HG03159 (cell line): ENCODE measurements at regions not wholly inside any gene's neighbourhood (a gene's known extent, or its start where the extent isn't known, plus 50 kb on each side); places are given as distances from the start of the nearest gene placed in this dataset.
"Not testable (repeated sequence)": the region's sequence is repeated elsewhere in the genome, so short reads cannot be mapped to it uniquely, and the experiment has no call there.

Source experiments
- ATAC-seq: cut with Tn5 transposase; IDR thresholded peaks from one replicate; pipeline ENCODE4 v1.9.1; 2021; ENCODE audit warnings: mild to moderate bottlenecking, moderate library complexity; ENCODE audit not compliant: unreplicated experiment

- not testable (repeated sequence) for ATAC-seq
These were observed 669.7 kb downstream of the TYW1 start for GRCh38 chr7:67666359-67666758.

GRCh38 chr7:67671006-67671548, 674.4 kb downstream of the TYW1 start:
- ATAC-seq = no peak

- ATAC-seq = no peak
These were observed 677.2 kb downstream of the TYW1 start for GRCh38 chr7:67673861-67674260.

GRCh38 chr7:67674862-67675261, 678.2 kb downstream of the TYW1 start:
- ATAC-seq = not testable (repeated sequence)

- no peak for ATAC-seq
These were observed 679.3 kb downstream of the TYW1 start for GRCh38 chr7:67675971-67676370.

- ATAC-seq = no peak
These were observed 681.8 kb downstream of the TYW1 start for GRCh38 chr7:67678419-67678818.

GRCh38 chr7:67683628-67684027, 687.0 kb downstream of the TYW1 start:
- no peak for ATAC-seq

- ATAC-seq = no peak
These were observed 694.1 kb downstream of the TYW1 start for GRCh38 chr7:67690700-67691099.

GRCh38 chr7:67692425-67692824, 695.8 kb downstream of the TYW1 start:
- no peak for ATAC-seq

GRCh38 chr7:67696124-67696523, 699.5 kb downstream of the TYW1 start:
- ATAC-seq = no peak

GRCh38 chr7:67696878-67697277, 700.2 kb downstream of the TYW1 start:
- no peak for ATAC-seq

GRCh38 chr7:67698354-67698753, 701.7 kb downstream of the TYW1 start:
- ATAC-seq = no peak

- ATAC-seq = no peak
These were observed 709.2 kb downstream of the TYW1 start for GRCh38 chr7:67705850-67706249.

GRCh38 chr7:67711706-67712105, 715.1 kb downstream of the TYW1 start:
- ATAC-seq = no peak

GRCh38 chr7:67713451-67714056, 716.9 kb downstream of the TYW1 start:
- ATAC-seq = no peak

- no peak for ATAC-seq
These were observed 720.1 kb downstream of the TYW1 start for GRCh38 chr7:67716729-67717128.

- ATAC-seq = no peak
These were observed 727.0 kb downstream of the TYW1 start for GRCh38 chr7:67723591-67723990.

GRCh38 chr7:67724435-67724834, 727.8 kb downstream of the TYW1 start:
- no peak for ATAC-seq

- no peak for ATAC-seq
These were observed 728.3 kb downstream of the TYW1 start for GRCh38 chr7:67724955-67725354.

GRCh38 chr7:67725423-67725822, 728.8 kb downstream of the TYW1 start:
- ATAC-seq = no peak

- no peak for ATAC-seq
These were observed 733.1 kb downstream of the TYW1 start for GRCh38 chr7:67729771-67730170.

- no peak for ATAC-seq
These were observed 735.1 kb downstream of the TYW1 start for GRCh38 chr7:67731704-67732103.

GRCh38 chr7:67732898-67733297, 736.3 kb downstream of the TYW1 start:
- ATAC-seq = no peak
